DOHH2 (cell line): ENCODE measurements at regions not wholly inside any gene's neighbourhood (a gene's known extent, or its start where the extent isn't known, plus 50 kb on each side); places are given as distances from the start of the nearest gene placed in this dataset.
"Not testable (repeated sequence)": the region's sequence is repeated elsewhere in the genome, so short reads cannot be mapped to it uniquely, and the experiment has no call there.

Experiments used
- H3F3A ChIP-seq: fragments of 200-600 bp; sonication (generic), shearing (Covaris generic); 2 replicates; pipeline ENCODE4 v1.6.0; 2016; ENCODE audit warnings: antibody characterized with exemption, mild to moderate bottlenecking; ENCODE audit not compliant: control insufficient read depth, insufficient read depth
- H3K27ac ChIP-seq: fragments of 200-600 bp; sonication (generic); 2 replicates; pipeline ENCODE4 v1.5.1; 2014; ENCODE audit warnings: low read depth, mild to moderate bottlenecking, low read length, moderate library complexity
- H3K27me3 ChIP-seq: fragments of 200-600 bp; sonication (generic); 2 replicates; pipeline ENCODE4 v1.6.1; 2014; ENCODE audit warnings: mild to moderate bottlenecking, low read length, mixed read lengths; ENCODE audit not compliant: control insufficient read depth
- H3K36me3 ChIP-seq: fragments of 200-600 bp; sonication (generic); 2 replicates; pipeline ENCODE4 v1.6.1; 2014; ENCODE audit warnings: mild to moderate bottlenecking, low read length, moderate library complexity, mixed read lengths; ENCODE audit not compliant: control insufficient read depth
- H3K4me1 ChIP-seq: fragments of 200-600 bp; sonication (generic); 2 replicates; pipeline ENCODE4 v1.6.1; 2014; ENCODE audit warnings: mild to moderate bottlenecking, low read length, mixed read lengths; ENCODE audit not compliant: control insufficient read depth
- H3K4me2 ChIP-seq: fragments of 200-600 bp; sonication (generic); 2 replicates; pipeline ENCODE4 v1.6.0; 2014; ENCODE audit warnings: mild to moderate bottlenecking, low read length, moderate library complexity
- H3K4me3 ChIP-seq: fragments of 200-600 bp; sonication (generic); 2 replicates; pipeline ENCODE4 v1.5.1; 2014; ENCODE audit warnings: mild to moderate bottlenecking, low read length, mixed read lengths
- H3K79me2 ChIP-seq: fragments of 200-600 bp; sonication (generic); 2 replicates; pipeline ENCODE4 v1.6.1; 2014; ENCODE audit warnings: mild to moderate bottlenecking, low read length, mixed read lengths; ENCODE audit not compliant: control insufficient read depth
- H3K9me2 ChIP-seq: fragments of 200-600 bp; sonication (generic); replicated peaks from 2 replicates; pipeline ENCODE4 v1.6.1; 2014; ENCODE audit warnings: mild to moderate bottlenecking, low read length, mixed read lengths; ENCODE audit not compliant: control insufficient read depth
- H3K9me3 ChIP-seq: fragments of 200-600 bp; sonication (generic); 2 replicates; pipeline ENCODE4 v1.6.1; 2014; ENCODE audit warnings: antibody characterized with exemption, low read length, mixed read lengths; ENCODE audit not compliant: control insufficient read depth, insufficient read depth
- H4K20me1 ChIP-seq: fragments of 200-600 bp; sonication (generic); 2 replicates; pipeline ENCODE4 v1.6.0; 2014; ENCODE audit warnings: low read depth, mild to moderate bottlenecking, antibody characterized with exemption, low read length, moderate library complexity; ENCODE audit not compliant: control insufficient read depth, insufficient read depth
- EZH2phosphoT487 ChIP-seq: fragments of 200-600 bp; sonication (generic); IDR thresholded peaks from 2 replicates; pipeline ENCODE4 v1.6.1; 2017; ENCODE audit warnings: borderline replicate concordance, mild to moderate bottlenecking, antibody characterized with exemption, low read length, moderate library complexity, mixed read lengths
- TF ChIP-seq, protein P1 (sequence below): fragments of 200-600 bp; sonication (generic); IDR thresholded peaks from one replicate; pipeline ENCODE4 v1.5.1; 2014; ENCODE audit warnings: antibody characterized with exemption, mild to moderate bottlenecking, low read depth, low read length; ENCODE audit not compliant: poor library complexity, severe bottlenecking

DNA sequence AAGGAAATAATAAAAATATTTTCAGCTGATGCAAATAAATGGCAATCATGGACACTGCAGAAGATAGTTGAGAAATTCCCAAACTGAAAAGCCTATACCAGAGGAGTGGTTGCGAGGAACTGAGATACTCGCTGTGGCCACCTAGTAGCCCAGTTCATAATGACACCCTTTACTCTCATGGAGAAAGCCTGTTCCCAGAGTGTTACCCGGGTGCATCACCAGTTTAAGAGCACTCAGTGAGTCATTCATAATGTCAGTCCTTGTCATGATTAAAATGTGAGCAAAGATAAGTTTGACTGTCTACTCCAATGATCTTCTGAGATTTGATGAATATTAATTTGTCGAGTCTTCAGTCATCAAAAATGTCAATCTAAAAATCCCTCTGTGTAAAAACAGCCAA lies 138.4 kb upstream of the LRRC3B start:
- no peak overlapping the region for H3K27ac ChIP-seq
- no peaks in the 10 kb centered on the region for H4K20me1 ChIP-seq
- no peaks in the 10 kb centered on the region for H3F3A ChIP-seq
- no peaks in the 10 kb centered on the region for H3K4me1 ChIP-seq
- TF ChIP-seq EZH2phosphoT487, result no peak
- TF ChIP-seq, protein P1, sequence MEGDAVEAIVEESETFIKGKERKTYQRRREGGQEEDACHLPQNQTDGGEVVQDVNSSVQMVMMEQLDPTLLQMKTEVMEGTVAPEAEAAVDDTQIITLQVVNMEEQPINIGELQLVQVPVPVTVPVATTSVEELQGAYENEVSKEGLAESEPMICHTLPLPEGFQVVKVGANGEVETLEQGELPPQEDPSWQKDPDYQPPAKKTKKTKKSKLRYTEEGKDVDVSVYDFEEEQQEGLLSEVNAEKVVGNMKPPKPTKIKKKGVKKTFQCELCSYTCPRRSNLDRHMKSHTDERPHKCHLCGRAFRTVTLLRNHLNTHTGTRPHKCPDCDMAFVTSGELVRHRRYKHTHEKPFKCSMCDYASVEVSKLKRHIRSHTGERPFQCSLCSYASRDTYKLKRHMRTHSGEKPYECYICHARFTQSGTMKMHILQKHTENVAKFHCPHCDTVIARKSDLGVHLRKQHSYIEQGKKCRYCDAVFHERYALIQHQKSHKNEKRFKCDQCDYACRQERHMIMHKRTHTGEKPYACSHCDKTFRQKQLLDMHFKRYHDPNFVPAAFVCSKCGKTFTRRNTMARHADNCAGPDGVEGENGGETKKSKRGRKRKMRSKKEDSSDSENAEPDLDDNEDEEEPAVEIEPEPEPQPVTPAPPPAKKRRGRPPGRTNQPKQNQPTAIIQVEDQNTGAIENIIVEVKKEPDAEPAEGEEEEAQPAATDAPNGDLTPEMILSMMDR, result peak; percentile 10
- no peaks in the 10 kb centered on the region for H3K79me2 ChIP-seq
- H3K9me2 ChIP-seq, result no peaks in the 10 kb centered on the region
- H3K27me3 ChIP-seq, result no peaks in the 10 kb centered on the region
- no peak overlapping the region for H3K4me3 ChIP-seq
- no peak overlapping the region for H3K4me2 ChIP-seq
- H3K36me3 ChIP-seq, result no peaks in the 10 kb centered on the region
- H3K9me3 ChIP-seq, result no peaks in the 10 kb centered on the region

DNA sequence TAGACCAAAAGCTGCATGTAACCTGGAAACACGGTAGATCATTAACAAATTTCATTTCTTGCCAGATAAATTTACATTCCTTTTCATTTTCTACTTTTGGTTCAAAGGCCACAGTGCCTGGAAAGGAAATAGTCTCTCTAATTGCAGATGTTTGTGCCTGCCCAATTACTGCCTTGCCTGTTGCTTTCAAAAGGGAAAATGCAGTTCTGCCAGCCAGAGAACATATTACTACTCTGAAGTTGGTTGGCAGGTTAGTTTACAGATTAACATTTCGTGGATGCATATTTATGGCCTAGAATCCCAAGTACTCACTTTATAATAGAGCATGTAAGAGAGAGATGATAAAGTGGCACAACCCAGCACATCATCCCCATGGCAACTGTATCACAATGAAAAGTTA lies 124.3 kb upstream of the LRRC3B start:
- Histone ChIP-seq H3F3A (no peaks in the 10 kb centered on the region), H4K20me1 (no peaks in the 10 kb centered on the region), H3K4me1 (no peaks in the 10 kb centered on the region), H3K4me3 (no peak overlapping the region), H3K4me2 (no peak overlapping the region), H3K27ac (no peak overlapping the region), H3K79me2 (no peaks in the 10 kb centered on the region), H3K9me2 (no peaks in the 10 kb centered on the region), H3K9me3 (no peaks in the 10 kb centered on the region), H3K36me3 (no peaks in the 10 kb centered on the region), H3K27me3 (no peaks in the 10 kb centered on the region)
- TF ChIP-seq, protein P1, result no peak
- TF ChIP-seq EZH2phosphoT487, result no peak

DNA sequence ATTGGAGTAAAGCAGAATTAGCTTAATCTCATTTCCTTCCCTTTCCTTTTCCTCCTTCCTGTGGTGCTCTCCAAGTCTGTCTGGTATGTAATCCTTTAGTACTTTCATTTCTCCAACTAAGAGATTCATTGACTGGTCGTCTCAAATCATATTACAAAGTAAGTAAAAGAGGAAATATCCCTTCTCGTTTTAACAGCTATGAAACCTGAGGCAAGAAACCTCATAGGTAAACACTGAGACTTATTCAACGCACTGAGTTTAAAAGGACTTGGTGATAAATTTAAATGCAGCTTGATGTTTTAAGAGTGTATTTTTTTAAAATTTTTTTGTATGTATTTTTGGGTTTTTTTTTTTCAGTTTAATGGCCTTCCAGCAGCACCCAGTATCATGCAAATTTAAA lies 117.2 kb upstream of the LRRC3B start:
- Histone ChIP-seq H3K4me2 (no peak overlapping the region), H3K36me3 (no peaks in the 10 kb centered on the region), H3K9me3 (no peaks in the 10 kb centered on the region), H4K20me1 (no peaks in the 10 kb centered on the region), H3K4me1 (no peaks in the 10 kb centered on the region), H3K9me2 (no peaks in the 10 kb centered on the region), H3F3A (no peaks in the 10 kb centered on the region), H3K27ac (no peak overlapping the region), H3K4me3 (no peak overlapping the region), H3K79me2 (no peaks in the 10 kb centered on the region), H3K27me3 (no peaks in the 10 kb centered on the region)
- TF ChIP-seq, protein P1, result no peak
- TF ChIP-seq EZH2phosphoT487, result no peak

DNA sequence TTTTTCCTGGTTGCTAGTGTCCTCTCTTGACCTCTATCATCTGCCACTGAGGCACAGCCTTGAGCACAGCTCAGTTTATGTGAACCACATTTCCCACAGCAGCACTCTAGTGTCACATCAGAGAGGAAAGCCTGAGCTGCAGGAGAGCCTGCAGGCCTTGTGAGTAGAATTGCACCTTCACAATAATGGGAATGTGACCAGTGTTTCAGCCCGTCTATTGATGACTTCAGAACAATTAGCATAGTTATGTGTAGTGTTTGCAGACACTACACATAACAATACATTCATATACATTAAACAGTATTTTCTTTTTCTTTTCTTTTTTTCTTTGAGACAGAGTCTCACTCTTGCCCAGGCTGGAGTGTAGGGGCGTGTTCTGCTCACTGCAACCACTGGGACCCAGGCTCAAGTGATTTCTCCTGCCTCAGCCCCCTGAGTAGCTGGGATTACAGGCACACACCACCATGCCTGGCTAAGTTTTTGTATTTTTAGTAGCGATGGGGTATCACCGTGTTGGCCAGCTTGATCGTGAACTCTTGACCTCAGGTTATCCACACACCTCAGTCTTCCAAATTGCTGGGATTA lies 108.0 kb upstream of the LRRC3B start:
- H3K4me3 ChIP-seq, H3K27ac ChIP-seq, H3K79me2 ChIP-seq, H3K9me2 ChIP-seq, H3K27me3 ChIP-seq, H3K4me1 ChIP-seq, H3F3A ChIP-seq, H3K36me3 ChIP-seq, H3K4me2 ChIP-seq, H3K9me3 ChIP-seq, H4K20me1 ChIP-seq: not testable (repeated sequence)
